A673 (cell line): ENCODE measurements at regions not wholly inside any gene's neighbourhood (a gene's known extent, or its start where the extent isn't known, plus 50 kb on each side); places are given as distances from the start of the nearest gene placed in this dataset.

Experiments used
- EZH2 ChIP-seq: fragments of 200-600 bp; sonication (generic); IDR thresholded peaks from 2 replicates; pipeline ENCODE4 v1.6.1; 2017; ENCODE audit warnings: borderline replicate concordance, low read depth, mild to moderate bottlenecking, mixed read lengths, antibody characterized with exemption, low read length; ENCODE audit not compliant: poor library complexity, severe bottlenecking
- TF ChIP-seq, protein P1 (sequence below): fragments of 300-800, 200-600 bp; sonication (generic); conservative IDR thresholded peaks from 2 replicates; pipeline ENCODE4 v1.5.1; 2017; ENCODE audit warnings: low read depth, mild to moderate bottlenecking, antibody characterized with exemption, low read length, moderate library complexity, mixed read lengths

DNA sequence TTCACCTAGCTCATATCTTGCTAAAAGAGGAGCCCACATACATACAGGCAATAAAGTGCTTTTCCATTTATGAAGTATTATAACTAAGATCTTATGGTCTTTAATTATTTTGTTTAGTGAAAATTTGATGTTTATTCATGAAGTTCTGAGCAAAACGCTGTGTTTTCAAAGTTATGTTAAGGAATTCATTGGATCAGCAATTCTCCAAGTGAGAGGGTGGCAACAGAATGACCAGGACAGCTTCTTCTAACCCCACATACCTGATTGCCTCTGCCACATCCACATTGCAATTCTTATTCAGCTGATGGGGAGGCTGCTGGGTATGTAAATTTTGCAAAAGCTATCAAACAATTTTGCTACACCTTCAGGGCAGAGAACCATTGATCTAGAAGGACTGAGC lies 116.8 kb downstream of the OGFRL1 start:
- TF ChIP-seq, protein P1, sequence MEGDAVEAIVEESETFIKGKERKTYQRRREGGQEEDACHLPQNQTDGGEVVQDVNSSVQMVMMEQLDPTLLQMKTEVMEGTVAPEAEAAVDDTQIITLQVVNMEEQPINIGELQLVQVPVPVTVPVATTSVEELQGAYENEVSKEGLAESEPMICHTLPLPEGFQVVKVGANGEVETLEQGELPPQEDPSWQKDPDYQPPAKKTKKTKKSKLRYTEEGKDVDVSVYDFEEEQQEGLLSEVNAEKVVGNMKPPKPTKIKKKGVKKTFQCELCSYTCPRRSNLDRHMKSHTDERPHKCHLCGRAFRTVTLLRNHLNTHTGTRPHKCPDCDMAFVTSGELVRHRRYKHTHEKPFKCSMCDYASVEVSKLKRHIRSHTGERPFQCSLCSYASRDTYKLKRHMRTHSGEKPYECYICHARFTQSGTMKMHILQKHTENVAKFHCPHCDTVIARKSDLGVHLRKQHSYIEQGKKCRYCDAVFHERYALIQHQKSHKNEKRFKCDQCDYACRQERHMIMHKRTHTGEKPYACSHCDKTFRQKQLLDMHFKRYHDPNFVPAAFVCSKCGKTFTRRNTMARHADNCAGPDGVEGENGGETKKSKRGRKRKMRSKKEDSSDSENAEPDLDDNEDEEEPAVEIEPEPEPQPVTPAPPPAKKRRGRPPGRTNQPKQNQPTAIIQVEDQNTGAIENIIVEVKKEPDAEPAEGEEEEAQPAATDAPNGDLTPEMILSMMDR = no peak
- no peak for TF ChIP-seq EZH2
